Adrenal gland (tissue), 5 donors: ENCODE measurements at regions not wholly inside any gene's neighbourhood (a gene's known extent, or its start where the extent isn't known, plus 50 kb on each side); places are given as distances from the start of the nearest gene placed in this dataset.

ENCODE experiments used
- POLR2A ChIP-seq, 2 donors: fragments of 450-650 bp; IDR thresholded peaks; one replicate each; pipeline ENCODE4 v1.6.1; 2017; ENCODE audit warnings: antibody characterized with exemption in 2 of 2, mild to moderate bottlenecking in 2 of 2, moderate library complexity in 1 of 2
- TF ChIP-seq, protein P1 (sequence below), 6 experiments: fragments of 450-650 bp in 4 of 6; fragments of 200-600 bp in 2 of 6; sonication (generic) in 1 of 6; IDR thresholded peaks; 1 replicate in 5 of 6; 2 replicates in 1 of 6; pipeline versions ENCODE4 v1.5.1 to v1.8.0; 2016 to 2021; ENCODE audit warnings: antibody characterized with exemption in 6 of 6, mild to moderate bottlenecking in 2 of 6, moderate library complexity in 1 of 6
- donor health status: DM: no; HTN: no; CAD: no.

DNA sequence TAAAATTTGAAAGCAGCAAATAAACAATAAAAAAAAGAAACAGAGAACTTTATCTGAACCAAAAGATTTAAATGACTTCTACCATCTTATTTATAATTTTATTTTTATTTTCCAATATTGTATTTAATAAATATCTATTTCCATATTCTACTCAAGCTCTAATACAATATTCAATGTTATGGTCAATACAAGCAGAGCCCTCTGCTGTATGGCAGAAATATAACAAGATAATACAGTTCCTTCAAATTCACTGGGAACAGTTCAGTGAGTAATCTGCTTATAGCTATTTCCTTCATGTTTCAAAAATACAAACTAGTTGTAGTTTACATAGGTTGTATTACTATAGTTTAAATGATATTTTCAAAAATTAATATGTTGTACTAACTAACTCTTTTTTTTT lies 332.7 kb downstream of the PRDM9 start:
- no peak for TF ChIP-seq POLR2A (IDR thresholded peaks at IDR 0.05)
- TF ChIP-seq, protein P1, sequence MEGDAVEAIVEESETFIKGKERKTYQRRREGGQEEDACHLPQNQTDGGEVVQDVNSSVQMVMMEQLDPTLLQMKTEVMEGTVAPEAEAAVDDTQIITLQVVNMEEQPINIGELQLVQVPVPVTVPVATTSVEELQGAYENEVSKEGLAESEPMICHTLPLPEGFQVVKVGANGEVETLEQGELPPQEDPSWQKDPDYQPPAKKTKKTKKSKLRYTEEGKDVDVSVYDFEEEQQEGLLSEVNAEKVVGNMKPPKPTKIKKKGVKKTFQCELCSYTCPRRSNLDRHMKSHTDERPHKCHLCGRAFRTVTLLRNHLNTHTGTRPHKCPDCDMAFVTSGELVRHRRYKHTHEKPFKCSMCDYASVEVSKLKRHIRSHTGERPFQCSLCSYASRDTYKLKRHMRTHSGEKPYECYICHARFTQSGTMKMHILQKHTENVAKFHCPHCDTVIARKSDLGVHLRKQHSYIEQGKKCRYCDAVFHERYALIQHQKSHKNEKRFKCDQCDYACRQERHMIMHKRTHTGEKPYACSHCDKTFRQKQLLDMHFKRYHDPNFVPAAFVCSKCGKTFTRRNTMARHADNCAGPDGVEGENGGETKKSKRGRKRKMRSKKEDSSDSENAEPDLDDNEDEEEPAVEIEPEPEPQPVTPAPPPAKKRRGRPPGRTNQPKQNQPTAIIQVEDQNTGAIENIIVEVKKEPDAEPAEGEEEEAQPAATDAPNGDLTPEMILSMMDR (IDR thresholded peaks at IDR 0.05), result no peak
